ENCODE measurements at regions not wholly inside any gene's neighbourhood (a gene's known extent, or its start where the extent isn't known, plus 50 kb on each side); places are given as distances from the start of the nearest gene placed in this dataset.

GRCh38 chr7:7122701-7123281 lies 59.6 kb upstream of the C1GALT1 start:
- no peak for DNase-seq

DNA sequence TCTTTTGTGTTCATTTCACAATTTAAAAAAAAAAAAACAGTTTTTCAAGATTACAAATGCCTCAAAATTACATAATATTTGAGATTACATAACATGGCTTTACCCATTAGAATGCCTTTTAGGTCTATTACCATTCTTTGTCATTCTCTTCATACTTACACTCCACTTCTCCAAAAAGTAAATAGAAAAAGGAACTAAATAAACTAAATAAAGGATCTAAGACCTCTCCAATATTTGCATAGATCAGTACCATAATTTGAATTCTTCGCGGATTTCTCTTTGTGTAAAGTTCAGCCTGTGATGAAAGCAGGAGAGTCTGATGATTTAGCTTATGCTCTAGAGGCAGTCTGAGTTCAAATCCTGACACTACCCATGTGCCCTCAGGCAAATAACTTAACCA lies 56.4 kb upstream of the C1GALT1 start:
- DNase-seq: no peak

- DNase-seq: no peak
Observed at GRCh38 chr7:7127773-7128172, 54.6 kb upstream of the C1GALT1 start.

DNA sequence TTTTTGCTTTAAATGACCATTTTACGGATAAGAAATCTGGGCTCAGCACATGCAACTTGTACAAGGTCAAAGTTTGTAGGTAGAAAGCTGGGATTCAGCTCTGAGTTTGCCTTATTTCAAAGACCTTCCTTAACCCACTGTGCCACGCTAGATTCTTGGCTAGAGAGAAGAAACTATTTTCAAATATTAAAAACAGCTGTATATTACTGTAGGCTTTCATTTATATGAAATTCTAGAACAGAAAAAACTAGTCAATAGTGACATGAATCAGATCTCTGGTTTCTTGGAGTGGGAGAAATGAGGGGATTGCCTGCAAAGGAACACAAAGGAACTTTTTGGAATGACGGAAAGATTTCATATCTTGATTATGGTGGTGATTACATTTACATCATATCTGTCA lies 53.0 kb upstream of the C1GALT1 start:
- no peak for DNase-seq

DNA sequence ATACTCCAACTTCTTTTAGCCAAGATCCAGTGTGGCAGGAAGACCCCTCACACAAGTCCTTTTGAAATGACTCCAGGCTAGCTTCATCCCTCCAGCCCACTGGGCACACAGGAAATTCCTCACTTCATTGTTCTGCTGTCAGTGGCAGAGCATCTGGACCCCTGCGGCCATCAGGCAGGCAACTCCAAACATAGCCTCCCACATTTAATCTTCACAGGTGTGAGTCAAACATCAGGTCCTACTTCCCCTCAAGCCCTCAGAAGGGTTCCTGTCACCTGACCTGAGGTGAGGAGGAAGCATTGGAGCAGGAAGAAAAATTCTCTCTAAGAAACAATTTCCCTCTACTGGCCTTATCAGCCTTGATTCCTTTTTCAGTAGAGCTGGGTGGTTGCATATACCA lies 51.1 kb upstream of the C1GALT1 start:
- no peak for DNase-seq

All from stimulated activated naive CD4-positive, alpha-beta T cell treated with Interleukin-2 at 50 U/mL for 16 hours (primary cell).